ES-I3 (cell line): ENCODE measurements at regions not wholly inside any gene's neighbourhood (a gene's known extent, or its start where the extent isn't known, plus 50 kb on each side); places are given as distances from the start of the nearest gene placed in this dataset.

Experiments used
- H3K36me3 ChIP-seq: 2 replicates; pipeline ENCODE4 v1.6.1; 2013; ENCODE audit warnings: mild to moderate bottlenecking, low read length, control low read depth, moderate library complexity; ENCODE audit not compliant: insufficient read depth
- H3K4me1 ChIP-seq: 2 replicates; pipeline ENCODE4 v1.6.1; 2013; ENCODE audit warnings: mild to moderate bottlenecking, control low read depth, low read length; ENCODE audit not compliant: insufficient read depth
- H3K9ac ChIP-seq: 2 replicates; pipeline ENCODE4 v1.6.1; 2013; ENCODE audit warnings: low read depth, mild to moderate bottlenecking, low read length, moderate library complexity
- H3K9me3 ChIP-seq: 2 replicates; pipeline ENCODE4 v1.6.1; 2013; ENCODE audit warnings: mild to moderate bottlenecking, low read length, moderate library complexity; ENCODE audit not compliant: control insufficient read depth, insufficient read depth

GRCh38 chr5:13640270-13640669 is 304.2 kb downstream of the DNAH5 start:
- no peaks in the 10 kb centered on the region for H3K36me3 ChIP-seq
- no peak overlapping the region for H3K9ac ChIP-seq
- H3K4me1 ChIP-seq, result no peaks in the 10 kb centered on the region
- no peaks in the 10 kb centered on the region for H3K9me3 ChIP-seq

DNA sequence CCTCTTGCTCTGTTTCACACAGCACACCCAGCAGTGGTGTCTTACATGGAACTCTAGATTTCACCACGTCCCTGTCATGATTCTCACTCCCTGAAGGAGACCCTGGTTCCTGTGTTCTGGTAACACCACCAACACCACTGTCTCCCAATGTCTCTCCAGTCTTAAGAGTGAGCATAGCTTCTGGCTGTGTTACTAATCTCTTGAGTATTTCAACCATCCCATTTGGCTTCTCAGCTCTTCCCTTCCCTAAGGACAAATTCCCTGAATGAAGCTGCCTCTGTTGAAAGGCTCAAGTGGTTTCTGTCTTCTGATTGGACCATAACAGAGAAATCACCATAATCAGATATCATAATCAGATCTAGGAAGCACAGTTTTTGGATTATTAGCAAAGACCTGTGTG is 311.8 kb downstream of the DNAH5 start:
- Histone ChIP-seq H3K36me3 (no peaks in the 10 kb centered on the region), H3K4me1 (no peaks in the 10 kb centered on the region), H3K9ac (no peak overlapping the region), H3K9me3 (no peaks in the 10 kb centered on the region)

DNA sequence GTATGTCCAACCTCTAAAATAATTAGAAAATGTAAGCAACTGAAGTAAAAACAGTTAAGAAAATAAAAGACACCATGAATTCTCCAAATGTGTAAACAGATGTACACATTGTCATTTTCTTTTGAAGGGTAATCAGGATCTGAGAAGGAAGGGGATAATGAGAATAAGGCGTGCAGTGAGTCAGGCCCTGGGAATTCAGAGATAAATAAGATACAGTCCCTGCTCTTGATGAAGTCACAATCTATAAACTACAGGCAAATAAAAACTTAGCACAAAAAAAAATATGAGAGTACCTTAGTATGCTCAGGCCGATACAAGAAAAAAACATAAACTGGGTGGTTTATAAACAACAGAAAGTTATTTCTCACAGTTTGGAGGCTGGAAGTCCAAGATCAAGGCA is 315.3 kb downstream of the DNAH5 start:
- Histone ChIP-seq H3K9me3 (no peaks in the 10 kb centered on the region), H3K4me1 (no peaks in the 10 kb centered on the region)

GRCh38 chr5:13627673-13628454 is 316.6 kb downstream of the DNAH5 start:
- no peaks in the 10 kb centered on the region for H3K4me1 ChIP-seq

More for the DNA sequence above, 315.3 kb downstream of the DNAH5 start:
- H3K36me3 ChIP-seq, result no peaks in the 10 kb centered on the region
- H3K9ac ChIP-seq, result no peak overlapping the region

GRCh38 chr5:13625616-13626198 is 318.8 kb downstream of the DNAH5 start:
- Histone ChIP-seq H3K9me3 (no peaks in the 10 kb centered on the region), H3K9ac (no peak overlapping the region), H3K36me3 (no peaks in the 10 kb centered on the region), H3K4me1 (0 out of 2 replicates have a peak, but pooled peaks cover 5% of the 10 kb centered on the region)

More at GRCh38 chr5:13627673-13628454, 316.6 kb downstream of the DNAH5 start:
- no peaks in the 10 kb centered on the region for H3K9me3 ChIP-seq
- H3K36me3 ChIP-seq, result no peaks in the 10 kb centered on the region
- H3K9ac ChIP-seq, result no peak overlapping the region

- Histone ChIP-seq H3K4me1 (0 out of 2 replicates have a peak, but pooled peaks cover 5% of the 10 kb centered on the region), H3K9me3 (no peaks in the 10 kb centered on the region), H3K9ac (no peak overlapping the region), H3K36me3 (no peaks in the 10 kb centered on the region)
These were observed 320.0 kb downstream of the DNAH5 start for GRCh38 chr5:13624283-13625074.

- no peaks in the 10 kb centered on the region for H3K9me3 ChIP-seq
- no peak overlapping the region for H3K9ac ChIP-seq
- no peaks in the 10 kb centered on the region for H3K36me3 ChIP-seq
- no peaks in the 10 kb centered on the region; the same call in 1 of the 2 replicates for H3K4me1 ChIP-seq
These were observed 330.9 kb downstream of the DNAH5 start for GRCh38 chr5:13613621-13614020.

GRCh38 chr5:13611604-13612003 is 332.9 kb downstream of the DNAH5 start:
- Histone ChIP-seq H3K9me3 (no peaks in the 10 kb centered on the region), H3K9ac (no peak overlapping the region), H3K4me1 (no peaks in the 10 kb centered on the region; the same call in 1 of the 2 replicates), H3K36me3 (no peaks in the 10 kb centered on the region)

GRCh38 chr5:13609504-13609903 is 335.0 kb downstream of the DNAH5 start:
- Histone ChIP-seq H3K9ac (no peak overlapping the region), H3K36me3 (no peaks in the 10 kb centered on the region), H3K4me1 (no peaks in the 10 kb centered on the region; the same call in 1 of the 2 replicates), H3K9me3 (no peaks in the 10 kb centered on the region)

DNA sequence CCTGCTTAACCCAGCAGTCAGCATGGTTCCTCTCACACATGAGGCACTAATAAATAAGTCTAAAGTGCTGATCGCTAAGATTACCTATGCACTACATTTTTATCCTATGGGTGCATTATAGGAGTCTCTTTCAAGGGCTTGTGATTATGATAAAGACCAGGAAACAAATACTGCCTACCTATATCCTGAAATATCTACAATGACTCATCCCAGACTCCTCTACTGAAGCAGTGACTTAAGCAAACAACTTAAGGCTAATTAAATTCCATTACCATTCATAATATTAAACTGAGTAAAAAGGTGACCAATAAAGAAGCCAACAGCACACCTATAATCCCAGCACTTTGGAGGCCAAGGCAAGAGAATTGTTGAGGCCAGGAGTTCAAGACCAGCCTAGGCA is 338.4 kb downstream of the DNAH5 start:
- H3K4me1 ChIP-seq, result no peaks in the 10 kb centered on the region; the same call in 1 of the 2 replicates
- no peaks in the 10 kb centered on the region for H3K9me3 ChIP-seq
- no peak overlapping the region for H3K9ac ChIP-seq
- no peaks in the 10 kb centered on the region for H3K36me3 ChIP-seq

DNA sequence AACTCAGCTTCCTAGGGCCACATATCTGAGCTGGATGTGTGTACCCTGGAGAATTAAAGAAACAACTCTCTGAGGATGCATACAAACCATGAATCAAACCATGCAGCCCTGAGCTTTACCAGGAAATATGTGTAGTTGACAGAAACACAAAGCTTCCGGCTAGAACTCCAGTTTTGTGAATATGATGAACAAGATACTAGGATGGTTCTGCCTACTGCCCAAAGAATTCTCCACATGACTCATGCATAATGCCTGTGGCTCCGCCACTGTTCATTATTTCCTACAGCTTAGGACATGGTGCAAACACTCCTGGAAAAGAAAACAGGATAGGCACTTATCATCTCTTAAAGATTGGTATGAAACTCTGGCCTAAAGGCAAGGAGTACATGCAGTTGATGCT is 343.4 kb downstream of the DNAH5 start:
- H3K9me3 ChIP-seq, result no peaks in the 10 kb centered on the region
- no peak overlapping the region for H3K9ac ChIP-seq
- no peaks in the 10 kb centered on the region for H3K36me3 ChIP-seq
- no peaks in the 10 kb centered on the region for H3K4me1 ChIP-seq

DNA sequence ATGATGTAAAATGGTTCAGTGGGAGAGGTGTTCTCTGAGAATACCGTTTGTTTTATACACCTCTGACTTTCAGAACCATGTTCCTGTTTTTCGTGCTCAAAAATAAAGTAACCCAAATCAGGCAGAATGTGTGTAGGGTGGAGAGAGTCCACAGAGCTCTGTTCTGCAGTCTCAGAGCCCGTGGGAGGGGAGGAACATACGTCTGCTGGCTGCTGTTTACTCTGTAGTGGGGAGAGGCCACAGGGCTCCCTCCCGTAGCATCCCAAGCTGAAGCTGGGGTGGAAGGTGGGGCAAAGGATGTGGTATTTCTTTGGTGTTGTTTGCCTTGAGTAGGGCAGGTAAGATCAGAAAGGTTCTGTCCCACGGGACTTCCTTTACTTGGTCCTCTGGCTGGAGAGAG is 348.5 kb downstream of the DNAH5 start:
- H3K4me1 ChIP-seq, result no peaks in the 10 kb centered on the region
- H3K9me3 ChIP-seq, result no peaks in the 10 kb centered on the region
- no peaks in the 10 kb centered on the region for H3K36me3 ChIP-seq
- H3K9ac ChIP-seq, result no peak overlapping the region

- Histone ChIP-seq H3K9ac (no peak overlapping the region), H3K9me3 (no peaks in the 10 kb centered on the region), H3K4me1 (no peaks in the 10 kb centered on the region), H3K36me3 (no peaks in the 10 kb centered on the region)
These were observed 352.9 kb downstream of the DNAH5 start for GRCh38 chr5:13591621-13592020.

DNA sequence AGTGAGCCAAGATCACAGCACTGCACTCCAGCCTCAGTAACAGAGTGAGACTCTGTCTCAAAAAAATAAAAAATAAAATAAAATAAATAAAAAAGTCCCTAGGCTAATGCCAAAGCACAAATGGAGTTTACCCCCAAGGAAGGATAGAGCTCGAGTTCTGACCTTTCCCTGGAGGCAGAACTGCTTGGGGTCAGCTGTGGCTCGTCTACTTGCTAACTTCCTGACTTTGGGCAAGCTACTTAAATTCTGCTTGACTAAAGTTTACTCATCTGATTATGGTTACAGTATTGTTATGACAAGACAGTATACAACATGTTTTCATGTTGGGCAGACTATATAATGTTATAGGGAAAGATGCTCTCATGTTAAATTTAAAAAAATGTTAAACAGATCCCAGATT is 359.2 kb downstream of the DNAH5 start:
- H3K4me1 ChIP-seq, result no peaks in the 10 kb centered on the region

More for the DNA sequence above, 359.2 kb downstream of the DNAH5 start:
- no peaks in the 10 kb centered on the region for H3K9me3 ChIP-seq
- no peak overlapping the region for H3K9ac ChIP-seq
- H3K36me3 ChIP-seq, result no peaks in the 10 kb centered on the region
